GM18520 (cell line): ENCODE measurements at regions not wholly inside any gene's neighbourhood (a gene's known extent, or its start where the extent isn't known, plus 50 kb on each side); places are given as distances from the start of the nearest gene placed in this dataset.

ENCODE experiments used
- ATAC-seq: cut with Tn5 transposase; IDR thresholded peaks from one replicate; pipeline ENCODE4 v1.9.1; 2021; ENCODE audit not compliant: unreplicated experiment

DNA sequence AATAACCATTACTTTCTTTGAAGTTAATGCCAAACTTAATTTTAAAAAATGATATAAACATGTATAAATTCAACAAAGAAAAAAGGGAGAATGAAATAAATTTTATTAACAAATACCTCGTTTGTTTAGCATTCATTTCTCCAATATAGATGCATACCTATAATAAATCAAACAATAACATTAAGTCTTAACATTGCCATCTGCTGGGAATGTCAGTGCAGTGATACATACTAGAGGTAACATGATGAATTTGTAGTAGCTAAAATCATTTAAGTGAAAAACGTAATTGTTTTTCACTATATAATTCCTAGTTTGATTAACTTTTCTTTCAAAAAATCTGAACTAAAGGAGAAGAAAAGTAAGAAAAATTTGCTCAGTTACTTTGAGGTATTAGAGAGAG is 340.2 kb upstream of the CBLB start:
- no peak for ATAC-seq

DNA sequence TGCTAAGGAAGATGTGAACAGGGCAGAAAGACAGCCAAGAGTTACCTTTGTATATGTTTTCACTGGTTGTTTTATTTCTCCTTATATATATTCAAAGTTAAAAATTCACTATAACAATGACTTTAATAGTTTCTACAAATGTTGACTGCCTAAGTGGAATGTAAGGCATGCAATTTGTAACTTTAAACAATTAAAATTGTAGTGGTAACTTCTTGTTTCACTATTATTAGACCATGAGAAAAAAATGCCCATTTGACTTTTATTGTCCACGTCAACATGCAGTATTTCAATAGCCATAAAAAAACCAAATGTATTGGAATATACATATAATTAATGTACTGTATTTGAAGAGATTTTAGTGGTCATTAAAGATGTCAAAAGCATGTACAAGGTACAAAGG is 340.7 kb upstream of the CBLB start:
- no peak for ATAC-seq

DNA sequence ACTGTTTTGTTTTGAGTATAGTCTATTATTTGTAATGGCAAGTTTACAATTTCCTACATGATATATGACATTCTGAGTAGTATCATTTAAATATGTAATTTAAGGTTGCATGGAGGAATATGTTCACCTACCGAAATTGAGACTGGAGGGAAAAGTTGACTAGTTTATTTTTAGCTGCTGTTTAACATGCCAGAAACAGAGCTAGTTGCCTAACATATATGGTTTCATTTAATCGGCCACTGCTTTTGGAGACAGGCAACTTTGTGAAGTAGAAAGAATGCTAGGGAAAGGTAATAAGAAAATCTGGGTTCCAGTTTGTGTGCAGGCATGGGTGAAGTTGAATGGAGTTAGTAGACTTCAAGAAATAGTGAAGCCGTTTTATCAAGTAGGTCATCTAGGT is 342.1 kb upstream of the CBLB start:
- ATAC-seq: no peak

DNA sequence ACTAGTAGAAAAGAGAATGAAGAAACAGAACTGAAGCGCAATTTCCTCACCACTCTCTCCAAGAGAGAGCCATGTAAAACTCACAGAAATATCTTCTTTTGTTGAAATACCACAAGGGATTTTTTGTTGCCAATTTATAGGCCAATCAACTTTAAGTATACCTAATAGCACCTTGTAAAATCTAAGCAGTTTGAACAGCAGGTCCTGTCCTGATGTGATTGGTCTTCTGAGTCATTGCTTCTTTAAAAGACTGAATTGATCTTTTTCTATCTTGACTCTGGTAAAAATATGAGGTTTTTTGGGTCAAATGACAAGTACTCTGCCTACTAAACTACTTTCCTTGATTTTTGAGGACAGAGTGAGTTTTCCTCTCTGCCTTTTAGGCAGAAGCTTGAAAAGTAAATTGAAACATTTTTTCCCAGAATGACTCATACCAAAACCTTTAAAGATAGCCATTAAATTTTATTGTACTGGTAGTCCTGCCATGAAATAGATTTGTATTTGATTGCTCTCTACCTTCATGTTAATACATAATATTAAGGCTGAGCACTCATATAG is 343.9 kb upstream of the CBLB start:
- ATAC-seq: no peak

DNA sequence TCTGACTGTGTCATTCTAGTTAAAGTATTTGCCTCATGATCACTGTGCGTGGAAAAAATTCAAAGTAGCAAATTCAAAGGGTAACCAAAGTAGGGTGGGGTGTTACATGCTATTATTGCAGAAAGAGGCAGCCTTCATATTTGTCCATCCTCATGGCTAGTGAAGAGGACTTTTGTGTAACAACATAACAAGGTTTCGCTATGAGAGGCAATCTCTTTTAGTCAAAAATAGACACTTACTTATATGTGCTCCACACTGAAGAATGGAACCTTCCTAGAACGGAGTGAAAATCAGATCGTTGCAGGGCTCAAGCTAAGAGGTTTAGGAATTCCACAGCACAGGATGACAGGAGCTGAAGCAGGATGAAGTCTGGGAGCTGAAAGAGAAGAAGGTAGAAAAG is 345.1 kb upstream of the CBLB start:
- ATAC-seq: peak; percentile 32

DNA sequence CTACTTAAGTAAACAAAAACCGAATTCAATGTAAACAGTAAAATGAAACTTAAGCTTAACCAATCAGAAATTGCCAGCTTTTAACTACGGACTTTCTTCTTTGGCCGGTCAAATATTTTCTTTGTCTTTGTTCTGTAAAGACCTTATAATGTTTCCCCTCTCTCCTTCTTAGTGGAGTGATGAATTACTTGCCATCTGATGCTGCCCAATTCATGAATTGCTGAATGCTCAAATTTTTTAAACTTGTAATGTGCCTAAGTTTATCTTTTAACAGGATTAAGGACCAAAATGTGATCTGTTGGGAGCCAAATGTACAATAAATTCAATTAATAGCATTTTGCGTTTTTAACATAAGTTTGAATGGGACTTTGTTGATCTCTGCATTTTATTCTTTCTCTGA is 345.8 kb upstream of the CBLB start:
- peak; percentile 19 for ATAC-seq

DNA sequence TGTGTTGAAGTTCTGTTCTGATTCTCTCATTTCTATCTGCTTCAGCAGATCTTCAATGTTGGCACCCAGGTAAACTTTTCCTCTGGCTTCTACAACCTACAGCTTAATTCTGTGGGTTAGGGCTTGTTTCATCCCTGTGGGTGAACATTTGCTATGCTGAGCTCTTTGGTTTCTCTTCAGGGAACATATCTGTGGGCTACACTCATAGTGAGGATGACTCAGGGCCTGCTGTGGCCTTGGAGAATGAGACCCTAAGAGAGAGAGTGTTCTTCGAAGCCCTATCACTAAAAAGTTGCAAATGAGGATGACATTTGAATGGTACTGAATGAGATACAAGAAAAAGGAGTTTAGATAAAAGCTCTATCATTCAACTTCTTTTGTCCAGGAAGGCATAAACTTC is 346.2 kb upstream of the CBLB start:
- no peak for ATAC-seq

DNA sequence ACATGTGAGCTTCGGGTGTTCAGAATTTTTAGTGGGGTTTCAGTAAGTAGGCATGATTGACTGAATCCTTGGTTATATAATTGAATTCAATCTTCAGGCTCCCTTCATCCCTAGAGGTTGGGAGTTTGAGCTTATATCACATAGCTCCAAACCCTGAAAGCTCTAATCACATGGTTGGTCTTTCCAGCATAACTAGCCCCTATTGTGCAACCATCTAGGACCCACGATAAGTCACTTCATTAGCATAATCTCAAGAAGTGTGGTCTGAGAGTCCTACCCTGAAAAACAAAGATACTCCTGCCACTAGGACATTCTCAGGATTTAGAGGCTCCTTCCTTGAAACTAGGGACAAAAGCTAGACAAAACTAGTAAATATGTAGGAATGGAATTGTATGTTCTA is 348.9 kb upstream of the CBLB start:
- ATAC-seq: no peak

DNA sequence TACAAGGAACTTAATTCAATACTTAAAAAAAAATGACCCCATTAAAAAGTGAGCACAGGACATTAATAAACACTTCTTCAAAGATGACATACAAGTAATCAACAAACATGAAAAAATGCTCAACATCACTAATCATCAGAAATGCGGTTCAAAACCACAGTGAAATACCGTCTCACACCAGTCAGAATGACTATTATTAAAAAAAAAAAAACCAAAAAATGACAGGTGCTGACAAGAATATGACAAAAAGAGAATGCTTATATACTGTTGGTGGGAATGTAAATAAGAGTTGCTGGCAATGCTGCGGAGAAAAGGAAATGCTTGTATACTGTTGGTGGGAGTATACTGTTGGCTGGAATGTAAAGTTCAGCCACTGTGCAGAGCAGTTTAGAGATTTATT is 358.3 kb upstream of the CBLB start:
- no peak for ATAC-seq

DNA sequence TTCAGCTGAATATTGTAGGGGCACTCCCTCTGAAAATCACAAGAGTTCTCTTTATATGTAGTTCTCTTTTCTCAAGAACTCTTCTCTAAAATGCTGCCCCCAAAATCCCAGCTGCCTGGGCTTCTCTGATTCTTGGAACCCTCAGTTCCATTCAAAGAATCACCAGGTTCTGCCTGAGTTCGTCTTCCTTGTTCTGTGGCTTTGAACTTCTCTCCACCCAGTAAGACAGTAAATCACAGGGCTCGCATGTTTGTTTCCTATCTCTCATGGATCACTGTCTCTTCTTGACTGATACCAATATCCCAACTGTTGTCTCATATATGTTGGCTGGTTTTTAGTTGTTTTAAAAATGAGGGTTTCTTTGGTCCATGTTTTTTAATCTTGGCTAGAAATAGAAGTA is 359.5 kb upstream of the CBLB start:
- no peak for ATAC-seq

DNA sequence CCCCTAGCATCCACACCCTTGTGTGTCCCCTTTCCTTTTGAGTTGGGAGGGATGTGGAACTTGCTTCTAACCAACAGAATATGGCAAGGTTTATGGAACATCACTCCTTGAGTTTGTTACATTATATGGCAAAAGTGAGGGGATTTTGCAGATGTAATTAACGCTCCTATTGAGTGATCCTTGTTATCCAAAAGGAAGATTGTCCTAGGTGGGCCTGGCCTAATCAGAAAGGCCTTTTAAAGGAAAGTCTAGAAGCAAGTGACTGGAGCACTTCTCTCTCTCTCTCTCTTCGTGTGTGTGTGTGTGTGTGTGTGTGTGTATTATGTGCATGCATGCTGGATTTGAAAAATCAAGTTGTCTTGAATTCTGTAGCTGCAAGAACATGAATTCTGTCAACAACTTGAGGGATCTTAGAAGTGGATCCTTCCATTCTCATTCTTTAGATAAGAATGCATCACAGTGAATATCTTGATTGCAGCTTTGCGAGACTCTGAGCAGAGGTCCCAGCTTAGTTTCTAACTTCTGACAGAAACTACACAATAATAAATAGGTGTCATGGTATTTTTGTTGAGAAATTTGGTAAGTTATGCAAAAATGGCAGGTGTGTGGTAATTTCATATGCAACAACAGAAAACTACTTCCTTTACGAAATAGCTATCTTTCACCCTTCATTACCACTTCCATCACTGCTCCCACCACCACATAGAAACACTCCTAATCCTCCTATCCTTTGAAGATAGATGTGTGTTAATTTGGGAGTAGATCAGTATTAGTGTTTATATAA is 360.9 kb upstream of the CBLB start:
- no peak for ATAC-seq

DNA sequence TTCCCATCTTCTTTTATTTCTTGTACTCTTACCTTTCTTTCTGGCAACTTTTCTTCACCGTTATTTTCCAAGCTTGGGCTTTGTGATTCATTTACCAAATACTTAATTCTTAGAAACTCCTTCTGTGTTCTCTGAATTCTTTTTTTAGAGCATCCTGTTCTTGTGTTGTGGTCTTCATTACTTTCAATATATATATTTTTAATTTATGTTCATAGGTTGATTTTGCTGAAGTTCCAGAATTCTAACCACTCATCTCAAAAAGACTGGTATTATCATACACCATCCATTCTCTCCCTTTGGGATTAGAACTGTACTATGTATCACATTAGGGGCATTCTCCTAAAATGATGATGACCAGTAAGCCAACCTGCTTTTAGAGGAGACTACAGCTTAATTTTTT is 362.3 kb upstream of the CBLB start:
- no peak for ATAC-seq

DNA sequence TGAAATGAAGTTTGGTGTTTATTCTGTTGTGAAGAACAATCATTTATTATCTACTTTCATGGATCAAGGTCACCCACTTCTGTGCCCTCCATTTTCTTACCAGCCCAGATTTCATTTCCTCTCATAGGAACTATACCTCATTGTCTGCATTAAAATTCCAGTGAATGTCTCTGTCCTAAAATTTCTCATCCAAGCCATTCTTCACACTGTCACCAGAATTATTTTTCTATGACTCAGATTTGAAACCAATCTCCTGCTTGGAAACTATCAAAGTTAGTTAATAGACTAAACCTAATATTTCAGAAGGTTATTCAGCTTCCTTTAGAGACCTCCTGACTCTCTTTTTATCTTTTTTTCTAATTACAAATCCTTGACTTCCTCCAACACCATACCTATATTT is 364.1 kb upstream of the CBLB start:
- ATAC-seq: no peak

DNA sequence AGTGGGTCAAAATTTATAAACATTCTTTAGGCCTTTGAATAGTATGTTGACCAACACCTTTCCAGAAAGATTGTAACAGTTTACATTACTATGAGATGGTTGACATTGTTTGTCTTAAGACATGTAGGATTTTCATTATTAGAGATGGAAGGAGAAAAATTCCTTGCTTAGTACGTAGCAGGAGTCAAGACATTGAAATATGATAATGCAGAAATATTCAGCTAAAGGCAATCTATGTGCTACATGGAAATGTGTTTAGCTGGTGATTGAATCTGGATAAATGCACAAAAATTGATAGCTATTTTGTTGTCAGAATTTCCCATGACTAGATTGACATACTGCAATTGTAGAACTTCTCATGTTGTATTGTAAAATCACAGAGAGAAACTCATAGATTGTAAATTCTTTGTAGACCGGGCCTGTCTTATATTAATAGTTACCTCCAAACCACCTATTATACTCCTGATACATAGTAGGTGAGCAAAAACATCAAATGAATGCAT is 370.4 kb upstream of the CBLB start:
- no peak for ATAC-seq

DNA sequence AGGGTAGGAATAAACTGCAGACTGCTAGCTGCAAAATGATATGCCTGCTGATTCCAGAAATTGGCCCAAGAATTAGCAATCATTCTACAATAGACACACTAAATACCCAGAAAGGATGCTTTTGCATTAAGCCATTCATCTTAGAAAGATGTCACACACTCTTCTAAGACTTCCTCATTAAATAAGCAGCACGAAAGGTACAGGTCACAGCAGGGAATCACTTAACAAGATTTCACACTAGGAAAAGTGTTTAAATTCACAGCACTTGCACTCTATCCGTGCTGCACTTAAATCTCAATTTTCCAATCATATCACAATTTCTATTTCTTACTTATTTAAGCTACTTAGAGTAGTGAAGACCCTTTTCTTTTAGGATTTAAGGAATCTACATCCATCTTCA is 372.8 kb upstream of the CBLB start:
- ATAC-seq: no peak

DNA sequence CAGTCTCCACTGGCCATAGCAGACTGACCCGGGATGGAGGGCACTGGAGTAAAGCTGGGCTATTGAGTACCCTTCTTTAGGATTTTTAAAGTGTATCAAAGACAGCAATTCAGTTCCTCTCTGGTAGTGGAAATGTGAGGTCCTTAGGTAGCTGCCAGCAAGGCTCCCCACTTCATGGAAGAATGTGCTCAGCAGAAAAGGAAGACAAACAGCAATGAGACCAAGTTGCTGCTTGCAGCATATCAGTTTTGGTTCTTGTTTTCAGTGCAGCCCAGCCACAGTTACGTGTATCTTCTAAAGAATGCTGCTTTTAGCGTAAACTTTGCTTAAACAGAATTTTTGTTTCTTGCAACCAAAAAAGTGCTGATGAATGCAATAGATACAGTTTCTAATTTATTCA is 374.0 kb upstream of the CBLB start:
- ATAC-seq: no peak

DNA sequence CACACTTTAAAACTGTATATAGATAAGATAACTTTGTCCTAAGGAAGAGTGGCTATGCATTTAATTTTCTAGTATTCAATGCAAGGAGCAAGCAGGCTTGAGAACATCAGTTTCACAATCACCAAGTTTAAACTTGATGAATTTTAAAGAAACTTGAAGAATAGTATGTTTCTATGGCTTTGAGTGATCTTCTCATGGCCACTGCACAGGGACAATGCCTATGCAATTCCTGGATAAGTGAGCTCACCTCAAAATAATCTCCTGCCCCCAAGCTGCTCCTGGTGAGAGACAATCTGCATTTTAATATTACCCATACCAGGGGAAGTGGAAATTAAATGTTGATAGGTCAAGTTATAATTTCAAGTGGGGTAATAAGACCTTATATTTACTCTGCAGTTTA is 376.6 kb upstream of the CBLB start:
- no peak for ATAC-seq

DNA sequence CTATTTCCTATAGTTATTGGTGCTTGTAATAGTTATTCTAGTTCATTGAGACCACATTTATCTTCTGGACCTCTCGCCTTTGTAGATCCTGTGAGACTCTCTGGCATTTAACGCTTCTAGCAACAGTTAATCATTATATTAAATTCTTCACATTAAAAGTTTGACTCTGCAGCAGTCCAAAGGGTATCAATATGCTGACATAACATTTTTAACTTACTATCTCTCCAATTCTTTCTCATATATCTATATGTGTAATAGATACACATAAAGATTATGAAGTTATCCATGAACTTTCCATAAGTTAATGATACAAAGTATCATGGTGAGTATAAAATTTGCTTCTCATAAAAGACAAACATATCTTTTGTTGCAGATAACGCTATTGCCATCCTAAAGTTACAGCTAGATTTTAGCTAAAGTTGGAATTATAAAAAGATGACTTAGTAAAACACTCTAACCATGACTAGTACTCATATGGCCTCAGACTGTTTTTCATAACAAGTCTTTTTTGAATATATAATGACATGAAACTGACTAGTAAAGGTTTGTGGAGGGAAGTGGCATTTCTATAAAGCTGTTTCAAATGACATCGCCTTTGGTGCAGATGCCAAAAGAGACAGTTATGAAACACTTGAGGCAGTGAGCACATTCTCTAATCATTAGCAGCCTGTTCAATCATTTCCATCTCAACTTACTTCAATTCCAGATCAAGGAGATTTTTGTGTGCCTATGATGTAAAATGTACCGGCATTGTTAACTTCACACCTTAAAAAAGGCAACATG is 379.3 kb upstream of the CBLB start:
- ATAC-seq: peak; percentile 47

DNA sequence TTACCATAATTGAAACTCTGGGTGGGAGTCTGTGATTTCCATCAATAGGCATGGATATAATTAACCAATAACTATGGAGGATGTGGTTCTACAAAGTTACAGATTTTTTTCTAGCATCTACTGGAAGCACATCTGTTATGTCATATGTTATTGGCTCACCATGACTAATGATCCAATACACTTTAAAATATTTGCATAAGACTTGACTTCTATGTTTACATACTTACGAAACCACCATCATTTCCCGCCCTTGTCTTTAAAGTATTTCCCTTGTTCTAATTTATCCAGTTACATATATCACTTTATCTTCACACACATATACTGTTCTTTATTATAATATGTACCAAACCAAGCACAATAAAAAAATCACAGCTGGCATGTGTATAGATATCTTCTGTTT is 380.3 kb upstream of the CBLB start:
- ATAC-seq: no peak

DNA sequence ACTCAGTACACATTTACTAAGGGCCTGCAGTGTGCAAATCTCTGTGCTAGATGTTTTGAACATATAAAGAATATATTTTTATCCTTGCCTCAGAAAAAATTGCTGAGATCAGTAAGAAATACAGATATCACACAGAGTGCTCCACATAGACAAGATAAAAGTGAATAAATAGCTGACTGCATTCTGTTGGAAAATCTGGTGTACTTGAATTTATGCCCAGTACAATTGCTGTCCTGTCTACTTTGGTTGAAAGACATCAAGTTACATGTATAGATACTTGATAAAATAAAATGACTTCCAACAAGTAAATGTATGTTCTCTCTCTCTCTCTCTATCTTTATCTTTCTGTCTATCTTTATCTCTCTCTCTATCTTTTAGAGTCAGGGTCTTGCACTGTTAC is 381.2 kb upstream of the CBLB start:
- no peak for ATAC-seq

DNA sequence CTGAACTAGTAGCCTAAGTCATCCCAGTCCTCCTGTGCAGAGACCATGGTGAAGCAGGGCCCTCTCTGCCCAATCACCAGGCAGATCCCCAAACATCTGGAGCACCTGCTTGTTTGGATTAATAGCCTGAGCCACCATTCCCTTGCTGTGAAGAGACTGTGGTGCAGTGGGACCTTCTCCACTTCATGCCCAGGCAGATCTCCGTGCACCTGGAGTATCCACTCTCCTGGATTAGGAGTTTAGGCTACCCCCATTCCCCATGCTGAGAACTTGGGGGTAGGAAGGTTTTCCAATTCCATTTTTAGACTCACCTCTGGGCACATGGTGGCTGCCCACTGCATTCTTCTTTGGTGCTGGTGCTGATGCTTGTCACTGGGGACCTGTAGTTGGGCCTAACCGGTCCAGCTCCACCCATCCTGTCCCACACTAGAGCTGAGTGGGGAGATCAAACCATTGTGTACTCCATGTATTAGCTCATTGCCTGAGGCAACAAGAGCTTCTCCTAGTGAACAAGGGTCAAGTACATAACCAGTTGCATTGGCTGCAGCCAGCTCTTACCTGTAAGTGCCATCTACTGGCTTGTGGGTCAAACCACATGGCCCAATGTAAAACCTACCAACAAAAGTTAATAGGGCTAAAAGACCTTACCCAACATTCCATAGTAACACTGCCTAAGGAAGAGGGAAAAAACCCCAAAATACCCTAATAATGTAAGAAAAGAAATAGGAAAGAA is 382.5 kb upstream of the CBLB start:
- no peak for ATAC-seq

DNA sequence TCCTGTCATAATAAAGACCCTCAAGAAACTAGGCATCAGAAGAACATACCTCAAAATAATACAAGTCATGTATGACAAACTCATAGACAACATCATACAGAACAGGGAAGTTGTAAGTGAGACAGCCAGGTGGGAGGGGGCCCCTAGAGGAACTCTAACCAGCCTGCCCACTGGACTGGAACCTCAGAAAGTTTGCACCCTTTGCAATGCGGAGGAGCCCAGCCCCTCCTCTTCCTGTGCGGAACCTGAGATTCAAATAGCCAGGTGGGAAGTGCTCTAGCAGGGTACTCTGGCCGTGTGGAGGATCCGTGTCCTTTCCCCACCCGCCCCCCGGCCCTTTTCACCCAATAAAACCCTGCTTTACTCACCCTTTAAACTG is 387.0 kb upstream of the CBLB start:
- peak; percentile 86 for ATAC-seq
